Posterior vena cava (tissue), 2 donors: ENCODE measurements at regions not wholly inside any gene's neighbourhood (a gene's known extent, or its start where the extent isn't known, plus 50 kb on each side); places are given as distances from the start of the nearest gene placed in this dataset.
"Not testable (repeated sequence)": the region's sequence is repeated elsewhere in the genome, so short reads cannot be mapped to it uniquely, and the experiment has no call there.

Experiments used
- DNase-seq: peaks from one replicate; pipeline ENCODE4 v3.0.0-alpha.2; 2020; ENCODE audit warnings: low spot score
- intact Hi-C, 2 donors: fragments of 100-400 bp; cut with DNase I; formaldehyde crosslinking; loops; one replicate each; pipeline versions ENCODE4 v1.14.1 to v1.14.2; 2022 to 2023
- donor health status: DM: yes; HTN: yes; CAD: no.
- donor health status: DM: yes; HTN: yes; CAD: no.

DNA sequence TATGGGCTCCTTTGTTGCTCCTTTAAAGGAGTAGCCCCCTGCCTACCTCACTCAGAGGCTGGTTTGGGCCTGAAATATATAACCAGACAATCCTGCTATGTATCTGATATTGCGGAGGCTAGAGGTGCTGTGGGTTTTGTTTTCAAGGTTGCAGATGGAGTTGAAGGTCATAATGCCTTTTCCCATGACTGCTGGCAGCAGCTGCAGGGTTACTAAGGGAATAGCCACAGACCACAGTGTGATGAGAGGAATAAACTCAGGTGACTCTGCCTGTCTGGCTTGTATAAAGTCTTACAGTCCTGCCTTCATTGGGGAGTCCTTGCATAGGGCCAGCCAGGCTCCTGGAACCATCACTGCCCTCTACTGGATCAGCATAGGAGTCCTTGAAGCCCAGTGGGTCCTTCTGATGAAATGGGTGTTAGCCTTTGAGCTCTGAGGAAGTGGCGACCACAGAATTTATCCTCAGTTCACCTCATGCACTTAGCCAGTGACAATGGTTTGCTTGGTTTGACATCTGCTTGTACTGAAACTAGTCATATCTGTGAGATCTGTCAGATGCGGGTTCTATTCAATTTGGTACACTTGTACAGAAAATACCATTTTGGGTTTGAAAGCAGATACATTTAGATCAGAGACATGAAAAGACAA is 174.4 kb upstream of the HMCN1 start:
- no peak for DNase-seq
- intact Hi-C loops = no loop called here

DNA sequence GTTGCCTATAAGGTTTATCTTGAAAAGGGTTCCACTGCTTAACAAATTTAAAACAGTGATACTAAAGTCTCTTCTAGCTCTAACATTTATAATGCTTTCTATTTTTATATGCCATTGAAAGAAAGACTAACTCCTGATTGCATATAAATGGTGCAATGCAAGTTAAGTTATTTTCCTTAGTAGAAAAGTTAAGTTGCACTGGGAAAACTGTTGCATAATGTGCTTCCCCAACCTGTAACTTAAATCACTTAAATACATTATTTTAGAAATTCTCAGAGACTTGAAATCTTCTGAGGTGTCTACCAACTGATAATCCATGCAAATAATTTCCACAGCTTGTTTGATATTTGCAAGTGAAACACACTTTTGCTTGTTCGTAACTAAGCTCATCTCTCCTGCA is 175.0 kb upstream of the HMCN1 start:
- intact Hi-C loops = no loop called here
- DNase-seq = no peak

DNA sequence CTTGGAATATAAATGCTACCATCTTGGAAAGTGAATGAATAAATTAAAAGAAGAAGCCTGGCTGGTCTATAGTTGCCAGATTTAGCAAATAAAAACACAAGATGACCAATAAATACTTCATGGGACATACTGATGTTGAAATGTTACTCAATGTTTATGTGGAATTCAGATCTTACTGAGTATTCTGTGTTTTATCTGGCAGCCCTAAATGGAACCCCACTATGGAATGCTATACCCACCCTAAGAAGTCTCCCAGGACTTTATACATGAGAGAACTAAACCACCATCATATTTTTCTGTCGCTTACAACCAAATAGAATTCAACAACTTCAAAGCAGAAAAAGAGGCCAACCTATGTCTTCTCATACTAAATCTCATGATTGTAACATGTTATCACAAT is 177.6 kb upstream of the HMCN1 start:
- intact Hi-C loops = no loop called here
- no peak for DNase-seq

DNA sequence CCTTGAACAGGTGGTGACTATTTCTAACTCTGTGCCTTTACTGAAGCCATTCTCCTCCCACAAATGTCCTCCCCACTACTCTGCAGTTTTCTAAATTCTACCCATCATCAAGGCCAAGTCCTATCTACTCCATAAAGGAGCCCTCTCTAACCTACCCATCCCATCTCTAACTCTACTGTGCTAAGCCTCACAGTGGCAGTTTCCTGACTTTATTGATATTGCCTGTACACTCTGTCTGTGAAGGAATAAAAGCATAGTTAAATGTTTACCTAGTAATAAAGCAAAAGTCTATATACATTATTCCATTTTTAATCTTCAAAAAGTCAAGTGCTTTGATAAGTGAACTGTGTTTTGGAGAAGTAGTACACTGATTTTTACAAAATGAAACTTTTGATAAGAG is 178.4 kb upstream of the HMCN1 start:
- intact Hi-C loops = no loop called here
- no peak for DNase-seq

DNA sequence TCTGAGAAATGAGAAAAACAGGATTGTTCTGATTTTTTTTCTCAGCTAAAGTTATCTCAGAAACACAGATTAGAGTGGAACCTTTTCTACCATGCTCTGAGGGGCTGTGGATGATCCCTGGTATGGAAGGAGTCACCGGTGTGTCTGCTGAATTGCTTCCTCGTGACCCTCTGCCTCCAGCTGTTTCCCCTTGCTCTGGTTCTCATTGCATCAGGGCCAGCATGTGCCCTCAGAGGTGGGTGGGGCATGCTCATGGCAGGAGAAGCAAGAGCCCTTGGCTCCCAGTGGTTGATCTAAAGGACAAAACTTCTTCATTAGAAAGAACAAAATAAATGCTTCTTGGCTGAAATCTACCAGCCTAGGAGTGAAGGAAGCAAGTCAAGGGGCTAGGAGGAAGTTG is 183.2 kb upstream of the HMCN1 start:
- DNase-seq = no peak
- intact Hi-C loops = no loop called here

DNA sequence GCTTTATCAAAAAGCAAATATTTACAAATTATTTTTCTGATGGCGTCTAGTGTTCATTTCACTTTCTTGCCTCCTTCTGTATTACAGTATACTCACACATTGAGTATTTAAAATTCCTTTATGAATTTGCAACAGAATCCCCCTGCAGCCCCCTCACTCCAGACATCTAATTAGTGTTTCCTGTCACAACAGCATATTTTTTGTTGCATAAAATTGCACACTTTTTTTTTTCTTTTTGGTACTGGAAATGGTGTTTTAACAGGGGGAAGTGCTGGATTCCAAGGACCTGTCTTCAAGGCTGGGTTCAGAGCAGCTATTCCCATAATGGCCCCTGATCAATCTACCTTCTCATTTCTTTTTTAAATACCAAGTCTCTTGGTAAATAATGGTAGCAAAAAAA is 184.3 kb upstream of the HMCN1 start:
- intact Hi-C loops = no loop called here

DNA sequence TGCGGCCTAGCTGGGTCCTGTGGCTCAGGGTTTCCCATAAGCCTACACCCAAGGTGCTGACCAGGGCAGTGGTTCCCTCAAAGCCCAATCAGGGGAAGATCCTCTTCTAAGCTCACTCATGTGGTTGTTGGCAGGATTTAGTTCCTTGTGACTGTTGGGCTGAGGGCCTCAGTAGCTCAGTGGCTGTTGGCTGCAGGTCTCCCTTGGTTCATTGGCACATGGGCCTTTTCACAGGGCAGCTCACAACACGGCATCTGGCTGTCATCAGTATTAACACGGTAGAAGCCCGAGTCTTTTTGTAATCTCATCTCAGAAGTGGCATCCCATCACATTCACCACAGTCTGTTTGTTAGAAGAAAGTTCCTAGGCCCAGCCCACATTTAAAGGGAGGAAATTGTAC is 188.2 kb upstream of the HMCN1 start:
- intact Hi-C loops = no loop called here
- DNase-seq = no peak

More for the DNA sequence above, 184.3 kb upstream of the HMCN1 start:
- DNase-seq = no peak

DNA sequence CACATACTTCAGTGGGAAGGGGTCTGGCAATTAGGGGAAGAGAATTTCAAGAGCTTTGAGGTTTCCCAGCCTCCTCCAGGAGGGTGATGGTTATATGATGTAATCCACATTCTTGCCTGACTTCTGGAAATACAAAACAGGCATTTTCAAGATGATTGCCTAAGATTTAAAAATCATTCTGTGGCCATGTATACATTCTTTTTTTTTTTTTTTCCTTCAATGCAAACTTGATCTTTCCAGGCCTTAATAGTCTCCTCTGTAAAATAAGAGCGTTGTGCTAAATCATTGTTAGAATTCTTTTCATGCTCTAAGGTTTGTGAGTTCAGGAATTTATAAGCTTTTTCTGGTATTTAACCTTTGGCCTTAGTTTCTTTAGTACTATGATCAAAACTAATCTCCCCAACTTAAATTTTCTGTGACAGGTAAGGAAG is 192.3 kb upstream of the HMCN1 start:
- no peak for DNase-seq
- intact Hi-C loops = no loop called here

DNA sequence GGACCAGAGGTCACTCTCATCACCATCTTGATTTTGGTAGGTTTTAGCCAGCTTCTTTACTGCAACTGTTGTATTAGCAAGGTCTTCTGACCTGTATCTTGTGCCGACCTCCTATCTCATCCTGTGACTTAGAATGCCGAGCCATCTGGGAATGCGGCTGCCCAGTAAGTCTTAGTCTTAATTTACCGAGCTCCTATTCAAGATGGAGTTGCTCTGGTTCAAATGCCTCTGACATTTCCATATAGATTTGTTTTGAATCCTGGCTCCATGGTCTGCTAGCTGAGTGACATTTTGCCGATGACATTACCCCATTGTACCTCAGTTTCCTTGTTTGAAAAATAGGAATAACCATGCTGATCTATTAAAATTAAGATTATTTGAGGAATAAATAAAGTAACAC is 193.9 kb upstream of the HMCN1 start:
- intact Hi-C loops = no loop called here
- DNase-seq = no peak

DNA sequence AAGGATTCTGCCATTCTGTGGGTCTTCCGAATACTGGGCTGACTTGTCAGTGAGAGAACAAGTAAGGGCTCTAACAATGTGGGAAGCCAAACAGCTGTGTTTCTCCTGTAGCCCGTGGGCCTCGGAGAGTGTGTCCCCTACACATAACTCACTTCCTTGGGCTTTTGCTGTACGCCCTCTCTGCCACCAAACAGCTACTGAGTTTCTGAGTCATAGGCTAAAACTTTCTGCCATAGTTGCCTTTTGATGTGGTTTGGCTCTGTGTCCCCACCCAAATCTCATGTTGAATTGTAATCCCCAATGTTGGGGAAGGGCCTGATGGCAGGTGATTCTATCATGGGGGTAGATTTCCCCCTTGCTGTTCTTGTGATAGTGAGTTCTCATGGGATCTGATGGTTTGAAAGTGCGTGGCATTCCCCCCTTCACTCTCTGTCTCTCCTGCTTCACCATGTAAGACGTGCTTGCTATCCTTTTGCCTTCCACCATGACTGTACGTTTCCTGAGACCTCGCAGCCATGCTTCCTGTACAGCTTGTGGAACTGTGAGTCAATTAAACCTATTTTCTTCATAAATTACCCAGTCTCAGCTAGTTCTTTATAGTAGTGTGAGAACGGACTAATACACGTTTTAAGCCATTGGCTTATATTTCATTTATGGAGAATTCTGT is 194.8 kb upstream of the HMCN1 start:
- DNase-seq = no peak
- intact Hi-C loops = no loop called here

DNA sequence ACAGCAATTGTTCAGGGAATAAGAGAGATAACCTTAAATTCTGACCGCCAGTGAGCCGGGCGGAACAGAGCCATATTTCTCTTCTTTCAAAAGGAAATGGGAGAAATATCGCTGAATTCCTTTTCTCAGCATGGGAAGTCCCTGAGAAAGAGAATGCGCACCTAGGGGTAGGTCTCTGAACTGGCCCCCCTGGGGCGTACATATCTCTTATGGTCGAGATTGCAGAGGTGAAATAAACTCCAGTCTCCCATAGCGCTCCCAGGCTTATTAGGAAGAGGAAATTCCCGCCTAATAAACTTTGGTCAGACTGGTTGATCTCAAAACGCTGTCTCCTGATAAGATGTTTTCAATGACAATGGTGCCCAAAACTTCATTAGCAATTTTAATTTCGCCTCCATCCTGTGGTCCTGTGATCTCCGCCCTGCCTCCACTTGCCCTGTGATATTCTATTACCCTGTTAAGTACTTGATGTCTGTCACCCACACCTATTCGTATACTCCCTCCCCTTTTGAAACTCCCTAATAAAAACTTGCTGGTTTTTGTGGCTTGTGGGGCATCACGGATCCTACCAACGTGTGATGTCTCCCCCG is 195.8 kb upstream of the HMCN1 start:
- intact Hi-C loops, DNase-seq: not testable (repeated sequence)

DNA sequence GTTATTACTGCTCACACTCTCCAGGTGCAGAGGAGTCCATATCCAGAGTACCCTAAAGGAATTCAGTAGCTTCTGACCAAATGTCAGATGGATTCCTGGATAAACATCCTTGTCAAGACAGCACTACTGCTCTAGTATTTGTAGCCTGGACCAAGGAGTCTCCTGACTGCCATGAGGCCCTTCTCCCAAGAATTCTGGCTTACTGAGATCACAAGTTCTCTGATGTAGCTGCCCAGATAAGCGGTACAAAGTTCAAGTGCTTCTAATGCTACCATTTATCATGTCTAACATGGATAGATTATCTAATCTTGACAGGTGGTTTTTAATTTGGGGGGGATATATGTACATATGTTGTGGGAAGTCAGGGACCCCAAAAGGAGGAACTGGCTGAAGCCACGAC is 196.6 kb upstream of the HMCN1 start:
- DNase-seq = no peak
- intact Hi-C loops = no loop called here

DNA sequence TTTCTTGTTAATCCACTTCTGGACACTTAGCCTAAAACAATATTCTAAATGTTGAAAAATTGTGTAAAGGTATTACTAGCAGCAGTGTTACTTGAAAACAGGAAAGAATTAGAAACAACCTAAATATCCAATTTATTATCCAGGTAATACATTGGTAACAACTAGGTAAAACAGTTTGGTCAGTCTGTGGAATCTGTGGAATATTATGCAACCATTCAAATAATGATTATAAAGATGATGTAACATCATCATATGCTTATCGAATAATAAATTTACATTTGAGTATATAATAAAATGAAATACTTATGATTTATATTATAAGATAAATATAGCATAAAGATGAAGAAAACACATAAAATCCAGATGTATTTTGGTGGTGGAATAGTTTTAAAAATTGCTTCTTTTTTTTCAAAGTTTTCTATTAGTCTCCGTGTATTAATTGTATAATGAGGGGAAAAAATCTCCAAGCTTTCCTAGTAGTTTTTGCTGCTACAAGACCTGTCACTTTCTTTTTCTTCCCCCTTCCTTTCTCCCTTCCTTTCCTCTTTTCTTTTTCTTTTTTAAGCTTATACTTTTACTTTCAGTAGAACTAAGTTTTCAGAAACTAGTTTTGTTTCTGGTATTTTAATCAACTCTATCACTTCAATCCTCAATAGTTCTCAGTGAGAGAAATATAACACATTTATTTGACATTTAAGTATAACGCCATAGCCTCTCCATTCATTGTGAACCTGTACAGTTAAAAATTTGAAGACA is 197.8 kb upstream of the HMCN1 start:
- intact Hi-C loops = no loop called here
- no peak for DNase-seq

DNA sequence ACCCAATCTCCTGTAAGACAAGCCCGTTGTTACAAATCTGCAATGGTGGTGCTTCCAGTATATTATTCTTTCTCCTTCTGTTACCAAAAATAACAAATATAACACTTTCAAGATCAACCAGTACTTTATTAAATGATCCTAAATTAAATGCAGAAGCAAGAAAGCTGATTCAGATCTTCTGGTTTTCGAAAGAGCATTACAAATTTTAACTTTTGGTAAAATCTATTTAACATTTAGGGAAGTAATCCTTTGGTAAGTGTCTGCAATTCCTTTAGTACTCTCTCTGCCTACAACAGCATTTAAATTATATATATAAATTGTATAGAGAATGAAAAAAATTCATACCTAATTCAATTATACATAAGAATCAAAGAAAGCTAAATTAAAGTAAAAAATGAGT is 198.6 kb upstream of the HMCN1 start:
- intact Hi-C loops = no loop called here
- DNase-seq = no peak

DNA sequence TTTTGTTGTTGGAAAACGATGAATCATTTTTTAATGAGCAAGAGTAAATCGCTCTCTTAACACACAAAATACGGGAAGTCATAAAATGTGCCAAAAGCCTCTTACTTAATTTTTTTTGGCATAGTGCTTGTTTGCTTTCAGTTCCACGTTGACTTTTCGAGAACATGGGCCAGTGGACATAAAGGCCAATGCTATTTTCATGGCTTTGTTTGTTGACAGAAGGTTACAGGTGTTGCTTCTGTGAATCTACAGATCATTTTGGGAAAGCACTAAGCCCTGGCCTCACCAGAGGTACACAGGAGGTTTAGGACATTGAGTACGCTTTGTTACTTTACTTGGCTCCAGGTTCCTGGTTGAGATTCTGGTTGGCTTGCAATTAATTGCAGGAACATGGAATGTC is 199.4 kb upstream of the HMCN1 start:
- intact Hi-C loops = no loop called here
- no peak for DNase-seq

DNA sequence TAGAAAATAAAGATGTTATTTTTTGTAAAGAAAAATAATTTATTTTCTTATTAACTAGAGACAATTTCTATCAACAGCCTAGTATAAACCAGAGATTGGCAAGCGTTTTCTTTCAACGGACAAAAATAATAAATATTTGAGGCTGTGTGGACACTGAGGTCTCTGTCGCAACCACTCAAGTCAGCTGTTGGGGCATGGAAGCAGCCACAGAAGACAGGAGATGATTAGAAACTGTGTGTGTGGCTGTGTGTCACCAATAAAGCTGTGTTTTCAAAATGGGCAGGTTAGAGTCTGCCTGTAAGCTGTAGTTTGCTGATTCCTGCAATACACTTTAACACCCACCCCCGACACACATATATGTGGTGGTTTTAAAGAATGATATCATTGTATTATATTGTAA is 200.6 kb upstream of the HMCN1 start:
- intact Hi-C loops = no loop called here
- no peak for DNase-seq

DNA sequence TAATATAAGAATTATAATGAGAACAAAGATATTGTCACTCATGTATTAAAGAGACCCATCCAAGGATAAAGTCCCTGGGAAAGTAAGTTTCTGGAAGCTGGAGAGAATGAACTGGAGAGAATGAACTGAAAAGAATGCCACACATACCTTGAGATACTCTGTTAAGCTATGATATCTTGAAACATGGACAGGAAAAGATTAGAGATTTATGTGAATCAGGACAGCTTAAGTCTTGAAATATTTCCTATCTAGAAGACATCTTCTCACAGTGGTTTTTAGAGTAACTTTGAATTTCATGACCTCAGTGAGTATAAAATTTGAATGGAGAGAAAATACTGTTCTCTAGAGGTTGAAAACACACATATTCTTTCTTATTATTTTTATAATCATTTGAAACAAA is 201.3 kb upstream of the HMCN1 start:
- DNase-seq = no peak
- intact Hi-C loops = no loop called here

DNA sequence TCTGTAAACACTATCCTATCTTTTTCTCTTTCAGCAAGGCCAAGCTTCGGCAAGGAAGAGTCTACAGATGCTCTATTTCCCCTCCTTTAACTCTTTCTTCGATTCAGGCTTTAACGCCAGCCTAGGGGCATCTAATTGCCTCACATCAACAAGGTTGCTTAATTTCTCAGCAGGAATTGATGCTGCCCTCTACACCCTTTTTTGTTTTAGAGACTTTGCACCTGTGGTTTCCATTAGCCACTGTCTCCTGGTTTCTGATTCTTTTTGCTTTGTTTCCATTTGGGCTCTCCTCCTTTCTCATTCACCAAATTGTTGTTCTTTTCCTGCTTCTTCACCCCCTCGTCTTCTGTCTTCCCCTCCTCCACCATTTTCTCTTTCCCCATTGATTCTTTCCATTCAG is 202.4 kb upstream of the HMCN1 start:
- DNase-seq = no peak
- intact Hi-C loops = no loop called here

DNA sequence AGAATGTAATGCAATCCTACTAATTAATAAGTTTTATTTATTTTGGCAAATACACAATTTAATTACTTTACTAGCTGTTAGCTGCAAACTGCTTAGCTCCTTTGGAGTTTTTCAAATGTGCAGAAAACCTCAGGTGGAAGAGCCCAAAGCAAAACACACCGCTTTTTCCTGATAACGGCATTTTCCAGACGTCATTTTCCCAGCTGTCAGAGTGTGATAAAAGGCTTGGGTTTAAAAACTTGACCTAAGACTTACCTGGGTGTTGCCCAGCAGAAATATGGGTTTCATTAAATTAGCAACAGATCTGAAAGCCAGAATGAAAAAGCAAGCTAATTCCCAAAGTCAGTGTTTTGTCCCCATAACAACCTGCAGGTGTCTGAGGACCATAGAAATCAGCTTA is 204.0 kb upstream of the HMCN1 start:
- intact Hi-C loops = no loop called here
- no peak for DNase-seq

DNA sequence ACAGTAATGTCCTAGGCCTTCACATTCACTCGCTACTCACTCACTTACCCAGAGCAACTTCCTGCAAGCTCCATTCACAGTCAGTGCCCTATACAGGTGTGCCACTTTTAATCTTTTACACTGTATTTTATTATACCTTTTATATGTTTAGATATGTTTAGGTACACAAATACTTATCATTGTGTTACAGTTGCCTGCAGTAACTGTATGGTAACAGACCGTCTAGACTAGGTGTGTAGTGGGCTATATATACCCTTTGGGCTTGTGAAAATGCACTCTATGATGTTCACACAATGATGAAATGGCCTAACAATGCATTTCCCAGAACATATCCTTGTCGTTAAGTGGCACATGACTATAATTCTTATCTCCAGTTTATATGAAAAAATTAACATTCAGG is 204.5 kb upstream of the HMCN1 start:
- DNase-seq = no peak
- intact Hi-C loops = no loop called here
